ENCODE measurements at regions not wholly inside any gene's neighbourhood (a gene's known extent, or its start where the extent isn't known, plus 50 kb on each side); places are given as distances from the start of the nearest gene placed in this dataset.

GRCh38 chr13:108026680-108027410 is 188.5 kb downstream of the LIG4 start:
- 83% methylated on average over 3 of the region's 3 CpGs for WGBS (ENCODE audit: low lambda C conversion rate, missing lambda C conversion rate)
- no peaks in the 10 kb centered on the region for H3K9me2 ChIP-seq (replicated peaks; ENCODE audit: insufficient read depth)
- no peaks in the 10 kb centered on the region for H4K20me1 ChIP-seq (ENCODE audit: insufficient read depth, poor library complexity, severe bottlenecking)

GRCh38 chr13:108020027-108020426 is 195.3 kb downstream of the LIG4 start:
- H4K20me1 ChIP-seq (ENCODE audit: insufficient read depth, poor library complexity, severe bottlenecking): no peaks in the 10 kb centered on the region
- H3K9me2 ChIP-seq (replicated peaks; ENCODE audit: insufficient read depth): no peaks in the 10 kb centered on the region
- H3K9me3 ChIP-seq (ENCODE audit: low read depth): no peaks in the 10 kb centered on the region
- H2AFZ ChIP-seq: no peak overlapping the region
- H3K79me2 ChIP-seq: no peaks in the 10 kb centered on the region
- TF ChIP-seq, protein P1, sequence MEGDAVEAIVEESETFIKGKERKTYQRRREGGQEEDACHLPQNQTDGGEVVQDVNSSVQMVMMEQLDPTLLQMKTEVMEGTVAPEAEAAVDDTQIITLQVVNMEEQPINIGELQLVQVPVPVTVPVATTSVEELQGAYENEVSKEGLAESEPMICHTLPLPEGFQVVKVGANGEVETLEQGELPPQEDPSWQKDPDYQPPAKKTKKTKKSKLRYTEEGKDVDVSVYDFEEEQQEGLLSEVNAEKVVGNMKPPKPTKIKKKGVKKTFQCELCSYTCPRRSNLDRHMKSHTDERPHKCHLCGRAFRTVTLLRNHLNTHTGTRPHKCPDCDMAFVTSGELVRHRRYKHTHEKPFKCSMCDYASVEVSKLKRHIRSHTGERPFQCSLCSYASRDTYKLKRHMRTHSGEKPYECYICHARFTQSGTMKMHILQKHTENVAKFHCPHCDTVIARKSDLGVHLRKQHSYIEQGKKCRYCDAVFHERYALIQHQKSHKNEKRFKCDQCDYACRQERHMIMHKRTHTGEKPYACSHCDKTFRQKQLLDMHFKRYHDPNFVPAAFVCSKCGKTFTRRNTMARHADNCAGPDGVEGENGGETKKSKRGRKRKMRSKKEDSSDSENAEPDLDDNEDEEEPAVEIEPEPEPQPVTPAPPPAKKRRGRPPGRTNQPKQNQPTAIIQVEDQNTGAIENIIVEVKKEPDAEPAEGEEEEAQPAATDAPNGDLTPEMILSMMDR (IDR thresholded peaks at IDR 0.05; ENCODE audit: poor library complexity): no peak
- no peak for TF ChIP-seq EZH2 (IDR thresholded peaks at IDR 0.05; ENCODE audit: borderline replicate concordance)
- TF ChIP-seq EZH2phosphoT487 (IDR thresholded peaks at IDR 0.05; ENCODE audit: low read depth, severe bottlenecking, unreplicated experiment): no peak
- H3K4me3 ChIP-seq: no peak overlapping the region
- no peaks in the 10 kb centered on the region for H3K36me3 ChIP-seq (replicated peaks; ENCODE audit: insufficient read depth, low read depth)
- no peaks in the 10 kb centered on the region for H3K27me3 ChIP-seq
- H3K4me2 ChIP-seq: no peak overlapping the region
- no peaks in the 10 kb centered on the region for H3K4me1 ChIP-seq (ENCODE audit: insufficient read depth)
- H3K27ac ChIP-seq: no peak overlapping the region
- WGBS (ENCODE audit: low lambda C conversion rate, missing lambda C conversion rate): 59% methylated on average over 4 of the region's 4 CpGs
- peak; percentile 14 for DNase-seq (ENCODE audit: low spot score)

More at GRCh38 chr13:108026680-108027410, 188.5 kb downstream of the LIG4 start:
- H3K4me2 ChIP-seq: no peak overlapping the region
- TF ChIP-seq, protein P1 (IDR thresholded peaks at IDR 0.05; ENCODE audit: poor library complexity): no peak
- TF ChIP-seq EZH2phosphoT487 (IDR thresholded peaks at IDR 0.05; ENCODE audit: low read depth, severe bottlenecking, unreplicated experiment) (no peak), EZH2 (IDR thresholded peaks at IDR 0.05; ENCODE audit: borderline replicate concordance) (no peak)
- H3K36me3 ChIP-seq (replicated peaks; ENCODE audit: insufficient read depth, low read depth): no peaks in the 10 kb centered on the region
- no peak overlapping the region for H2AFZ ChIP-seq
- no peaks in the 10 kb centered on the region for H3K27me3 ChIP-seq
- no peaks in the 10 kb centered on the region for H3K4me1 ChIP-seq (ENCODE audit: insufficient read depth)
- H3K4me3 ChIP-seq: no peak overlapping the region
- no peaks in the 10 kb centered on the region for H3K9me3 ChIP-seq (ENCODE audit: low read depth)
- DNase-seq (ENCODE audit: low spot score): no peak
- H3K27ac ChIP-seq: peak overlapping the region; percentile 0
- H3K79me2 ChIP-seq: no peaks in the 10 kb centered on the region

DNA sequence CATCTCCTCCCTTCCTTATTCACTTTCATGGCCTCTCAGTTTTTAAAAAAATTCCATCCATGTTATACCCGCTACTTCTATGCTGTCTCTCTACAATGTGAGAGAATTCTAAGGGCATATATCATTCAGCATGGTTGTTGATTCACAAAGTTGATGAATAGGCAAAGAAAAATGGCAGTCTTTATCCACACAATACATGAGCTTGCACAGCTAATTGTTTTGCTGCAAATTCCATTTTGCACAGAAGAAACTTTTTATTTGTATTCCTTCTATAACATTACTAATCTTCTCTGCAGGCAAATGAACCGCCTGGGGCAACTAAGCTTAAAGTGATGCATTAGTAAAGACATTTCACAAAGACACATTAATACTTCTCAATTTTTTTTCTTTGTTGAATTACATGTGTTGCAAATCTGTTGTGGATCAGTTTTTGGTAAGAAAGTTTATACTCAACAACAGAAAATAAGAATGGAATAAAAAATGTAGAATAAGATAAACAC is 196.9 kb downstream of the LIG4 start:
- Histone ChIP-seq H3K9me2 (replicated peaks; ENCODE audit: insufficient read depth) (no peaks in the 10 kb centered on the region), H3K36me3 (replicated peaks; ENCODE audit: insufficient read depth, low read depth) (no peaks in the 10 kb centered on the region), H3K9me3 (ENCODE audit: low read depth) (no peaks in the 10 kb centered on the region), H3K4me2 (no peak overlapping the region), H3K79me2 (no peaks in the 10 kb centered on the region), H3K4me1 (ENCODE audit: insufficient read depth) (no peaks in the 10 kb centered on the region), H3K4me3 (no peak overlapping the region), H4K20me1 (ENCODE audit: insufficient read depth, poor library complexity, severe bottlenecking) (no peaks in the 10 kb centered on the region), H2AFZ (no peak overlapping the region), H3K27ac (no peak overlapping the region), H3K27me3 (no peaks in the 10 kb centered on the region)
- TF ChIP-seq EZH2phosphoT487 (IDR thresholded peaks at IDR 0.05; ENCODE audit: low read depth, severe bottlenecking, unreplicated experiment) (no peak), EZH2 (IDR thresholded peaks at IDR 0.05; ENCODE audit: borderline replicate concordance) (no peak)
- TF ChIP-seq, protein P1 (IDR thresholded peaks at IDR 0.05; ENCODE audit: poor library complexity): no peak
- 86% methylated on average over 2 of the region's 2 CpGs for WGBS (ENCODE audit: low lambda C conversion rate, missing lambda C conversion rate)
- DNase-seq (ENCODE audit: low spot score): no peak

All from hepatocyte (in vitro differentiated cells).